GM23338 (cell line): ENCODE measurements at regions not wholly inside any gene's neighbourhood (a gene's known extent, or its start where the extent isn't known, plus 50 kb on each side); places are given as distances from the start of the nearest gene placed in this dataset.

ENCODE experiments used
- POLR2AphosphoS5 ChIP-seq: IDR thresholded peaks from 2 replicates; pipeline ENCODE4 v1.6.1; 2016; ENCODE audit warnings: antibody characterized with exemption, low read depth
- TF ChIP-seq, protein P1 (sequence below): IDR thresholded peaks from one replicate; pipeline ENCODE4 v1.6.1; 2018; ENCODE audit warnings: antibody characterized with exemption; ENCODE audit not compliant: unreplicated experiment
- TF ChIP-seq, protein P2 (sequence below), 2 experiments: fragments of 200-600 bp in 1 of 2; sonication (generic) in 1 of 2; conservative IDR thresholded peaks; 2 replicates each; pipeline versions ENCODE4 v1.5.1 to v1.6.1; 2016 to 2017; ENCODE audit warnings: antibody characterized with exemption in 2 of 2, low read depth in 2 of 2, mild to moderate bottlenecking in 2 of 2, moderate library complexity in 1 of 2

DNA sequence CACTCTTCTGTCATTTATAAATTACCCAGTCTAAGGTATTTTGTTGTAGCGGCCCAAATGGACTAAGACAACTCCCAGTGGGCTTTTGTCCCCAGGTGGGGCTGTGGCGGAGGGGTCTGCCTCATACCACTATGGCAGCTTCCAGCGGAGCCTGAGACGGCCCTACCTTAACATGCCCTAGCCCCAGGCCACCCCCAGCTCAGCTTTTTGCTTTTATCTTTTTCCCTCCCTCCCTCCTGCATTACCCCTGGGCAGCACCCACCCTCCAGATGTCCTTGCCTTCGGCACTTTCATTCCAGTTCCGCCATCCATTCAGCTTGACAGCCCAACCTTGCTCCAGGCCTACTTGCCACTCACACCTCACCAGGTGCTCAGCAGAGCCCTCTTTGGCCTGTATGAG, 307.3 kb downstream of the PTPRU start:
- TF ChIP-seq, protein P1, sequence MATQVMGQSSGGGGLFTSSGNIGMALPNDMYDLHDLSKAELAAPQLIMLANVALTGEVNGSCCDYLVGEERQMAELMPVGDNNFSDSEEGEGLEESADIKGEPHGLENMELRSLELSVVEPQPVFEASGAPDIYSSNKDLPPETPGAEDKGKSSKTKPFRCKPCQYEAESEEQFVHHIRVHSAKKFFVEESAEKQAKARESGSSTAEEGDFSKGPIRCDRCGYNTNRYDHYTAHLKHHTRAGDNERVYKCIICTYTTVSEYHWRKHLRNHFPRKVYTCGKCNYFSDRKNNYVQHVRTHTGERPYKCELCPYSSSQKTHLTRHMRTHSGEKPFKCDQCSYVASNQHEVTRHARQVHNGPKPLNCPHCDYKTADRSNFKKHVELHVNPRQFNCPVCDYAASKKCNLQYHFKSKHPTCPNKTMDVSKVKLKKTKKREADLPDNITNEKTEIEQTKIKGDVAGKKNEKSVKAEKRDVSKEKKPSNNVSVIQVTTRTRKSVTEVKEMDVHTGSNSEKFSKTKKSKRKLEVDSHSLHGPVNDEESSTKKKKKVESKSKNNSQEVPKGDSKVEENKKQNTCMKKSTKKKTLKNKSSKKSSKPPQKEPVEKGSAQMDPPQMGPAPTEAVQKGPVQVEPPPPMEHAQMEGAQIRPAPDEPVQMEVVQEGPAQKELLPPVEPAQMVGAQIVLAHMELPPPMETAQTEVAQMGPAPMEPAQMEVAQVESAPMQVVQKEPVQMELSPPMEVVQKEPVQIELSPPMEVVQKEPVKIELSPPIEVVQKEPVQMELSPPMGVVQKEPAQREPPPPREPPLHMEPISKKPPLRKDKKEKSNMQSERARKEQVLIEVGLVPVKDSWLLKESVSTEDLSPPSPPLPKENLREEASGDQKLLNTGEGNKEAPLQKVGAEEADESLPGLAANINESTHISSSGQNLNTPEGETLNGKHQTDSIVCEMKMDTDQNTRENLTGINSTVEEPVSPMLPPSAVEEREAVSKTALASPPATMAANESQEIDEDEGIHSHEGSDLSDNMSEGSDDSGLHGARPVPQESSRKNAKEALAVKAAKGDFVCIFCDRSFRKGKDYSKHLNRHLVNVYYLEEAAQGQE = no peak
- TF ChIP-seq POLR2AphosphoS5 = no peak
- TF ChIP-seq, protein P2, sequence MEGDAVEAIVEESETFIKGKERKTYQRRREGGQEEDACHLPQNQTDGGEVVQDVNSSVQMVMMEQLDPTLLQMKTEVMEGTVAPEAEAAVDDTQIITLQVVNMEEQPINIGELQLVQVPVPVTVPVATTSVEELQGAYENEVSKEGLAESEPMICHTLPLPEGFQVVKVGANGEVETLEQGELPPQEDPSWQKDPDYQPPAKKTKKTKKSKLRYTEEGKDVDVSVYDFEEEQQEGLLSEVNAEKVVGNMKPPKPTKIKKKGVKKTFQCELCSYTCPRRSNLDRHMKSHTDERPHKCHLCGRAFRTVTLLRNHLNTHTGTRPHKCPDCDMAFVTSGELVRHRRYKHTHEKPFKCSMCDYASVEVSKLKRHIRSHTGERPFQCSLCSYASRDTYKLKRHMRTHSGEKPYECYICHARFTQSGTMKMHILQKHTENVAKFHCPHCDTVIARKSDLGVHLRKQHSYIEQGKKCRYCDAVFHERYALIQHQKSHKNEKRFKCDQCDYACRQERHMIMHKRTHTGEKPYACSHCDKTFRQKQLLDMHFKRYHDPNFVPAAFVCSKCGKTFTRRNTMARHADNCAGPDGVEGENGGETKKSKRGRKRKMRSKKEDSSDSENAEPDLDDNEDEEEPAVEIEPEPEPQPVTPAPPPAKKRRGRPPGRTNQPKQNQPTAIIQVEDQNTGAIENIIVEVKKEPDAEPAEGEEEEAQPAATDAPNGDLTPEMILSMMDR (conservative IDR thresholded peaks at IDR 0.05; ENCODE audit: low read depth in 2 of 2) = no peak
